B cell (primary cell): ENCODE measurements at regions not wholly inside any gene's neighbourhood (a gene's known extent, or its start where the extent isn't known, plus 50 kb on each side); places are given as distances from the start of the nearest gene placed in this dataset.

ENCODE experiments used
- ATAC-seq: fragments of 200-7000 bp; cut with Tn5 transposase; one replicate; pipeline ENCODE4 v1.10.0; 2021; ENCODE audit warnings: low read depth, mild to moderate bottlenecking, moderate number of reproducible peaks, moderate library complexity
- CTCF ChIA-PET: fragments of 350-600 bp; sonication (Branson Sonifier 250); formaldehyde crosslinking; loops from one replicate; lab custom pipeline; 2021; ENCODE audit warnings: antibody characterized with exemption, inconsistent platforms; lab: Charles Lee
- POLR2A ChIA-PET: fragments of 350-600 bp; sonication (Branson Sonifier 250); formaldehyde crosslinking; loops from one replicate; lab custom pipeline; 2021; ENCODE audit warnings: antibody characterized with exemption; lab: Charles Lee
- DNase-seq: peaks from one replicate; pipeline ENCODE4 v3.0.0; 2013
- H2AFZ ChIP-seq: 2 replicates; pipeline ENCODE4 v1.6.1; 2012; ENCODE audit warnings: mild to moderate bottlenecking, low read depth, low read length; ENCODE audit not compliant: insufficient read depth, poor library complexity, severe bottlenecking
- H3K27ac ChIP-seq, 2 donors: 1 replicate in 1 of 2; 2 replicates in 1 of 2; pipeline ENCODE4 v1.5.1; 2012 to 2013; ENCODE audit warnings: low read length in 2 of 2, mild to moderate bottlenecking in 2 of 2, moderate library complexity in 1 of 2
- H3K27me3 ChIP-seq, 4 experiments: fragments of 200-600 bp in 1 of 4; sonication (generic) in 1 of 4; replicated peaks in 1 of 4; 1 replicate in 2 of 4; 2 replicates in 2 of 4; pipeline versions ENCODE4 v1.6.1 to v1.7.0; 2013 to 2016; ENCODE audit warnings: low read length in 3 of 4, mild to moderate bottlenecking in 2 of 4, mixed read lengths in 1 of 4, moderate library complexity in 1 of 4; ENCODE audit not compliant: insufficient read depth in 4 of 4, control insufficient read depth in 3 of 4; ENCODE audit errors: control extremely low read depth in 1 of 4
- H3K36me3 ChIP-seq, 2 experiments: replicated peaks in 1 of 2; 1 replicate in 1 of 2; 2 replicates in 1 of 2; pipeline versions ENCODE4 v1.6.1 to v1.7.1; 2013; ENCODE audit warnings: low read length in 1 of 2; ENCODE audit not compliant: insufficient read depth in 2 of 2, control insufficient read depth in 1 of 2; ENCODE audit errors: control extremely low read depth in 1 of 2, extremely low read depth in 1 of 2
- H3K4me1 ChIP-seq, 2 donors: fragments of 200-600 bp in 1 of 2; sonication (generic) in 1 of 2; 1 replicate in 1 of 2; 2 replicates in 1 of 2; pipeline versions ENCODE4 v1.5.1 to v1.6.1; 2013 to 2017; ENCODE audit warnings: low read length in 2 of 2; ENCODE audit not compliant: control insufficient read depth in 2 of 2, insufficient read depth in 2 of 2
- H3K4me2 ChIP-seq: replicated peaks from 2 replicates; pipeline ENCODE3; 2012; ENCODE audit warnings: mild to moderate bottlenecking, low read depth, low read length; ENCODE audit not compliant: poor library complexity, severe bottlenecking
- H3K4me3 ChIP-seq, 5 experiments: fragments of 200-600 bp in 1 of 5; sonication (generic) in 1 of 5; 1 replicate in 3 of 5; 2 replicates in 2 of 5; pipeline versions ENCODE4 v1.5.1 to v1.7.0; 2011 to 2016; ENCODE audit warnings: low read length in 4 of 5, mild to moderate bottlenecking in 4 of 5, low read depth in 2 of 5, control low read depth in 1 of 5, moderate library complexity in 1 of 5; ENCODE audit not compliant: insufficient read depth in 1 of 5; ENCODE audit errors: control extremely low read depth in 1 of 5, extremely low read depth in 1 of 5
- H3K79me2 ChIP-seq: fragments of 200-600 bp; sonication (generic); one replicate; pipeline ENCODE4 v1.6.0; 2016; ENCODE audit warnings: low read length; ENCODE audit not compliant: control insufficient read depth, insufficient read depth
- H3K9ac ChIP-seq: fragments of 200-600 bp; sonication (generic); 2 replicates; pipeline ENCODE4 v1.6.1; 2017; ENCODE audit warnings: mild to moderate bottlenecking, low read length, moderate library complexity
- H3K9me3 ChIP-seq, 3 donors: one replicate each; pipeline versions ENCODE4 v1.6.1 to v1.7.1; 2013; ENCODE audit warnings: low read length in 2 of 3; ENCODE audit not compliant: control insufficient read depth in 2 of 3, insufficient read depth in 1 of 3; ENCODE audit errors: control extremely low read depth in 1 of 3
- H4K20me1 ChIP-seq: 2 replicates; pipeline ENCODE4 v1.6.0; 2012; ENCODE audit warnings: mild to moderate bottlenecking, low read length; ENCODE audit not compliant: insufficient read depth, control insufficient read depth, poor library complexity, severe bottlenecking
- H3K27ac Mint-ChIP-seq: one replicate; pipeline ENCODE4 v1.8.0; 2021; ENCODE audit warnings: mixed read lengths
- H3K27me3 Mint-ChIP-seq: one replicate; pipeline ENCODE4 v1.8.0; 2021; ENCODE audit warnings: mixed read lengths
- H3K4me1 Mint-ChIP-seq: one replicate; pipeline ENCODE4 v1.8.0; 2021; ENCODE audit warnings: mixed read lengths
- H3K4me3 Mint-ChIP-seq: one replicate; pipeline ENCODE4 v1.8.0; 2021; ENCODE audit warnings: mixed read lengths
- H3K9me3 Mint-ChIP-seq: one replicate; pipeline ENCODE4 v1.8.0; 2022; ENCODE audit warnings: mixed read lengths; ENCODE audit not compliant: insufficient read depth
- CTCF ChIP-seq: fragments of 200-600 bp; IDR thresholded peaks from one replicate; pipeline ENCODE4 v1.8.0; 2022; ENCODE audit warnings: antibody characterized with exemption, mild to moderate bottlenecking
- EZH2 ChIP-seq: IDR thresholded peaks from 2 replicates; pipeline ENCODE4 v1.6.1; 2012; ENCODE audit warnings: borderline replicate concordance, low read depth, mild to moderate bottlenecking, moderate library complexity, low read length; ENCODE audit not compliant: insufficient read depth, poor library complexity, severe bottlenecking
- WGBS: methylation state at CpG from one replicate; pipeline ENCODE4 v1.1.5; 2013; ENCODE audit warnings: missing lambda C conversion rate; ENCODE audit not compliant: insufficient coverage; 5-methylcytosine and 5-hydroxymethylcytosine counted together
- intact Hi-C: fragments of 100-400 bp; cut with micrococcal nuclease; formaldehyde crosslinking; loops from one replicate; pipeline ENCODE4 v1.10.0; 2022

- POLR2A ChIA-PET: no interaction called here
- DNase-seq (no peak), ATAC-seq (no peak)
- H3K9me3 ChIP-seq: no peaks in the 10 kb centered on the region
- no peak overlapping the region for H3K27ac Mint-ChIP-seq
- peaks cover under 1% of the 10 kb centered on the region for H3K9me3 Mint-ChIP-seq
- no peak overlapping the region for H3K4me2 ChIP-seq
- intact Hi-C loops: no loop called here
- WGBS: no CpG with 5 or more reads among the region's 1 CpG
- no peaks in the 10 kb centered on the region for H3K27me3 Mint-ChIP-seq
- H2AFZ ChIP-seq: no peak overlapping the region
- H3K4me1 Mint-ChIP-seq: no peaks in the 10 kb centered on the region
- H3K27me3 ChIP-seq: no peaks in the 10 kb centered on the region
- TF ChIP-seq CTCF: no peak
- TF ChIP-seq EZH2: no peak
- H3K4me3 ChIP-seq: no peak overlapping the region
- H3K36me3 ChIP-seq: no peaks in the 10 kb centered on the region
- no peak overlapping the region for H3K4me3 Mint-ChIP-seq
- CTCF ChIA-PET: no interaction called here
- H4K20me1 ChIP-seq: no peaks in the 10 kb centered on the region
- H3K9ac ChIP-seq: no peak overlapping the region
- H3K27ac ChIP-seq: no peak overlapping the region
- no peaks in the 10 kb centered on the region for H3K79me2 ChIP-seq
- no peaks in the 10 kb centered on the region for H3K4me1 ChIP-seq
Measured at GRCh38 chr5:51203598-51203997, 179.7 kb upstream of the ISL1 start.

- Histone ChIP-seq H3K79me2 (no peaks in the 10 kb centered on the region), H3K9me3 (no peaks in the 10 kb centered on the region), H3K4me2 (no peak overlapping the region), H3K36me3 (no peaks in the 10 kb centered on the region), H3K4me3 (no peak overlapping the region), H3K27me3 (no peaks in the 10 kb centered on the region), H3K27ac (no peak overlapping the region), H4K20me1 (no peaks in the 10 kb centered on the region), H2AFZ (no peak overlapping the region), H3K4me1 (no peaks in the 10 kb centered on the region), H3K9ac (no peak overlapping the region)
- DNase-seq (no peak), ATAC-seq (no peak)
- CTCF ChIA-PET: no interaction called here
- intact Hi-C loops: no loop called here
- H3K4me3 Mint-ChIP-seq: no peak overlapping the region
- WGBS: no CpG with 5 or more reads among the region's 3 CpGs
- H3K27me3 Mint-ChIP-seq: no peaks in the 10 kb centered on the region
- POLR2A ChIA-PET: no interaction called here
- H3K27ac Mint-ChIP-seq: no peak overlapping the region
- H3K4me1 Mint-ChIP-seq: no peaks in the 10 kb centered on the region
- TF ChIP-seq CTCF (no peak), EZH2 (no peak)
- no peaks in the 10 kb centered on the region for H3K9me3 Mint-ChIP-seq
Measured at GRCh38 chr5:51208296-51208695, 175.0 kb upstream of the ISL1 start.
